Uterus (tissue), 2 donors: ENCODE measurements at regions not wholly inside any gene's neighbourhood (a gene's known extent, or its start where the extent isn't known, plus 50 kb on each side); places are given as distances from the start of the nearest gene placed in this dataset.

Experiments used
- CTCF ChIP-seq, 4 experiments: fragments of 200-600 bp in 2 of 4; fragments of 450-650 bp in 2 of 4; sonication (generic) in 2 of 4; IDR thresholded peaks; one replicate each; pipeline ENCODE4 v1.5.1; 2016 to 2019; ENCODE audit warnings: antibody characterized with exemption in 4 of 4, mild to moderate bottlenecking in 2 of 4, moderate library complexity in 1 of 4
- POLR2A ChIP-seq, 2 donors: fragments of 450-650 bp; IDR thresholded peaks; one replicate each; pipeline ENCODE4 v1.6.1; 2016; ENCODE audit warnings: antibody characterized with exemption in 2 of 2, mild to moderate bottlenecking in 1 of 2, moderate library complexity in 1 of 2

GRCh38 chr5:72612810-72613209, 105.6 kb upstream of the ZNF366 start:
- TF ChIP-seq CTCF (IDR thresholded peaks at IDR 0.05) (no peak), POLR2A (IDR thresholded peaks at IDR 0.05) (no peak)
